Liver (tissue), 3 donors: ENCODE measurements at regions not wholly inside any gene's neighbourhood (a gene's known extent, or its start where the extent isn't known, plus 50 kb on each side); places are given as distances from the start of the nearest gene placed in this dataset.

Source experiments
- CTCF ChIP-seq: fragments of 150-350 bp; IDR thresholded peaks from 2 replicates; pipeline ENCODE4 v1.5.1; 2017; ENCODE audit warnings: improper control_type of control experiment, low read depth, low read length; ENCODE audit not compliant: missing input control
- EGR1 ChIP-seq, 2 donors: IDR thresholded peaks; 2 replicates each; pipeline ENCODE4 v1.6.1; 2016 to 2018; ENCODE audit warnings: antibody characterized with exemption in 2 of 2, low read depth in 2 of 2
- GABPA ChIP-seq, 2 donors: IDR thresholded peaks in 1 of 2; conservative IDR thresholded peaks in 1 of 2; 2 replicates each; pipeline ENCODE4 v1.6.1; 2016; ENCODE audit warnings: antibody characterized with exemption in 2 of 2, mild to moderate bottlenecking in 1 of 2, moderate library complexity in 1 of 2
- HNF4A ChIP-seq, 2 donors: conservative IDR thresholded peaks; 2 replicates each; pipeline ENCODE4 v1.6.1; 2016; ENCODE audit warnings: antibody characterized with exemption in 2 of 2, mild to moderate bottlenecking in 2 of 2
- JUND ChIP-seq, 2 donors: IDR thresholded peaks; 2 replicates each; pipeline ENCODE4 v1.6.1; 2016; ENCODE audit warnings: antibody characterized with exemption in 2 of 2
- MAX ChIP-seq: IDR thresholded peaks from 2 replicates; pipeline ENCODE4 v1.6.1; 2016; ENCODE audit warnings: antibody characterized with exemption
- RAD21 ChIP-seq, 2 donors: IDR thresholded peaks; 2 replicates each; pipeline ENCODE4 v1.6.1; 2016; ENCODE audit warnings: antibody characterized with exemption in 2 of 2, mild to moderate bottlenecking in 2 of 2
- SP1 ChIP-seq: IDR thresholded peaks from 2 replicates; pipeline ENCODE4 v1.6.1; 2018; ENCODE audit warnings: antibody characterized with exemption, mild to moderate bottlenecking
- TAF1 ChIP-seq: conservative IDR thresholded peaks from 2 replicates; pipeline ENCODE4 v1.6.1; 2016; ENCODE audit warnings: antibody characterized with exemption, mild to moderate bottlenecking
- YY1 ChIP-seq: IDR thresholded peaks from 2 replicates; pipeline ENCODE4 v1.6.1; 2016; ENCODE audit warnings: antibody characterized with exemption, mild to moderate bottlenecking
- TF ChIP-seq, protein P1 (sequence below): IDR thresholded peaks from 2 replicates; pipeline ENCODE4 v1.6.1; 2016; ENCODE audit warnings: antibody characterized with exemption
- TF ChIP-seq, protein P2 (sequence below): IDR thresholded peaks from 2 replicates; pipeline ENCODE4 v1.6.1; 2016; ENCODE audit warnings: antibody characterized with exemption, mild to moderate bottlenecking
- donor health status: healthy.
- donor health status: healthy.

DNA sequence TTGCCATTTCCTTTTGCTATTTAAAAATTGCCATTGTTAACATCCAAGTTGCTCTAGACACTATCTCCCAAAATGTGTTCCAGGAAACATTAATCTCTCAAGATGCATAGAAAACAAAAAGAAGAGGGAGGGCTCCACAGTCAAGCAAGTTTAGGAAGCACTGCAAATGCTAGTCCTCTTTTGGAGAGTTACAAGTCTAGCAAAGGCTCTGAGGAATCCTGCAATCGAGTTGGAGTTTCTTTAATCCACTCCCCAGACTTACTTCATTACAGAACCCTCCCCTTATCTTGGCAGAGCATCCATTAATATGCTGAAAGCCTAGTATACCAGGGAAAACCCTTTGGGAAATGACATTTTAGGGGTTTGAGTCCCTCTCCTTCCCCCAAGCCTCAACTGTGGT is 147.9 kb downstream of the SYF2 start:
- no peak for TF ChIP-seq CTCF
- TF ChIP-seq GABPA (IDR thresholded peaks at IDR 0.05 in 1 of 2, conservative IDR thresholded peaks at IDR 0.05 in 1 of 2), result no peak
- TF ChIP-seq RAD21 (IDR thresholded peaks at IDR 0.05), result no peak
- TF ChIP-seq, protein P1, sequence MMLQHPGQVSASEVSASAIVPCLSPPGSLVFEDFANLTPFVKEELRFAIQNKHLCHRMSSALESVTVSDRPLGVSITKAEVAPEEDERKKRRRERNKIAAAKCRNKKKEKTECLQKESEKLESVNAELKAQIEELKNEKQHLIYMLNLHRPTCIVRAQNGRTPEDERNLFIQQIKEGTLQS, result no peak
- TF ChIP-seq YY1, result no peak
- TF ChIP-seq SP1, result no peak
- TF ChIP-seq MAX, result no peak
- TF ChIP-seq, protein P2, sequence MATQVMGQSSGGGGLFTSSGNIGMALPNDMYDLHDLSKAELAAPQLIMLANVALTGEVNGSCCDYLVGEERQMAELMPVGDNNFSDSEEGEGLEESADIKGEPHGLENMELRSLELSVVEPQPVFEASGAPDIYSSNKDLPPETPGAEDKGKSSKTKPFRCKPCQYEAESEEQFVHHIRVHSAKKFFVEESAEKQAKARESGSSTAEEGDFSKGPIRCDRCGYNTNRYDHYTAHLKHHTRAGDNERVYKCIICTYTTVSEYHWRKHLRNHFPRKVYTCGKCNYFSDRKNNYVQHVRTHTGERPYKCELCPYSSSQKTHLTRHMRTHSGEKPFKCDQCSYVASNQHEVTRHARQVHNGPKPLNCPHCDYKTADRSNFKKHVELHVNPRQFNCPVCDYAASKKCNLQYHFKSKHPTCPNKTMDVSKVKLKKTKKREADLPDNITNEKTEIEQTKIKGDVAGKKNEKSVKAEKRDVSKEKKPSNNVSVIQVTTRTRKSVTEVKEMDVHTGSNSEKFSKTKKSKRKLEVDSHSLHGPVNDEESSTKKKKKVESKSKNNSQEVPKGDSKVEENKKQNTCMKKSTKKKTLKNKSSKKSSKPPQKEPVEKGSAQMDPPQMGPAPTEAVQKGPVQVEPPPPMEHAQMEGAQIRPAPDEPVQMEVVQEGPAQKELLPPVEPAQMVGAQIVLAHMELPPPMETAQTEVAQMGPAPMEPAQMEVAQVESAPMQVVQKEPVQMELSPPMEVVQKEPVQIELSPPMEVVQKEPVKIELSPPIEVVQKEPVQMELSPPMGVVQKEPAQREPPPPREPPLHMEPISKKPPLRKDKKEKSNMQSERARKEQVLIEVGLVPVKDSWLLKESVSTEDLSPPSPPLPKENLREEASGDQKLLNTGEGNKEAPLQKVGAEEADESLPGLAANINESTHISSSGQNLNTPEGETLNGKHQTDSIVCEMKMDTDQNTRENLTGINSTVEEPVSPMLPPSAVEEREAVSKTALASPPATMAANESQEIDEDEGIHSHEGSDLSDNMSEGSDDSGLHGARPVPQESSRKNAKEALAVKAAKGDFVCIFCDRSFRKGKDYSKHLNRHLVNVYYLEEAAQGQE, result no peak
- TF ChIP-seq TAF1, result no peak
- no peak for TF ChIP-seq HNF4A (conservative IDR thresholded peaks at IDR 0.05)
- TF ChIP-seq JUND (IDR thresholded peaks at IDR 0.05), result no peak
- TF ChIP-seq EGR1 (IDR thresholded peaks at IDR 0.05; ENCODE audit: low read depth in 2 of 2), result no peak
